Spleen (tissue), 7 donors: ENCODE measurements at regions not wholly inside any gene's neighbourhood (a gene's known extent, or its start where the extent isn't known, plus 50 kb on each side); places are given as distances from the start of the nearest gene placed in this dataset.

Experiments
- POLR2A ChIP-seq, 3 donors: fragments of 450-650 bp; IDR thresholded peaks; one replicate each; pipeline ENCODE4 v1.5.1; 2017; ENCODE audit warnings: antibody characterized with exemption in 3 of 3, mild to moderate bottlenecking in 1 of 3
- POLR2AphosphoS5 ChIP-seq, 3 donors: sonication (generic); formaldehyde crosslinking; IDR thresholded peaks; one replicate each; pipeline ENCODE4 v1.5.1; 2017; ENCODE audit warnings: antibody characterized with exemption in 3 of 3
- TF ChIP-seq, protein P1 (sequence below), 11 experiments: fragments of 200-600 bp in 7 of 11; fragments of 450-650 bp in 4 of 11; sonication (generic) in 4 of 11; IDR thresholded peaks in 8 of 11; conservative IDR thresholded peaks in 3 of 11; 1 replicate in 7 of 11; 2 replicates in 4 of 11; pipeline versions ENCODE4 v1.4.0 to v1.8.0; 2016 to 2021; ENCODE audit warnings: antibody characterized with exemption in 11 of 11, inconsistent platforms in 4 of 11, mild to moderate bottlenecking in 1 of 11
- donor health status: DM: no; HTN: no; CAD: no; lungs with moderate emphysema.
- donor health status: DM: no; HTN: no; CAD: no.
- donor health status: DM: no; HTN: no; CAD: no.

GRCh38 chr16:9337308-9338032, 246.0 kb downstream of the HAPSTR1 start:
- TF ChIP-seq, protein P1, sequence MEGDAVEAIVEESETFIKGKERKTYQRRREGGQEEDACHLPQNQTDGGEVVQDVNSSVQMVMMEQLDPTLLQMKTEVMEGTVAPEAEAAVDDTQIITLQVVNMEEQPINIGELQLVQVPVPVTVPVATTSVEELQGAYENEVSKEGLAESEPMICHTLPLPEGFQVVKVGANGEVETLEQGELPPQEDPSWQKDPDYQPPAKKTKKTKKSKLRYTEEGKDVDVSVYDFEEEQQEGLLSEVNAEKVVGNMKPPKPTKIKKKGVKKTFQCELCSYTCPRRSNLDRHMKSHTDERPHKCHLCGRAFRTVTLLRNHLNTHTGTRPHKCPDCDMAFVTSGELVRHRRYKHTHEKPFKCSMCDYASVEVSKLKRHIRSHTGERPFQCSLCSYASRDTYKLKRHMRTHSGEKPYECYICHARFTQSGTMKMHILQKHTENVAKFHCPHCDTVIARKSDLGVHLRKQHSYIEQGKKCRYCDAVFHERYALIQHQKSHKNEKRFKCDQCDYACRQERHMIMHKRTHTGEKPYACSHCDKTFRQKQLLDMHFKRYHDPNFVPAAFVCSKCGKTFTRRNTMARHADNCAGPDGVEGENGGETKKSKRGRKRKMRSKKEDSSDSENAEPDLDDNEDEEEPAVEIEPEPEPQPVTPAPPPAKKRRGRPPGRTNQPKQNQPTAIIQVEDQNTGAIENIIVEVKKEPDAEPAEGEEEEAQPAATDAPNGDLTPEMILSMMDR (IDR thresholded peaks at IDR 0.05 in 8 of 11, conservative IDR thresholded peaks at IDR 0.05 in 3 of 11), result no peak
- TF ChIP-seq POLR2AphosphoS5 (IDR thresholded peaks at IDR 0.05) (no peak), POLR2A (IDR thresholded peaks at IDR 0.05) (no peak)
